K562 (cell line): ENCODE measurements at regions not wholly inside any gene's neighbourhood (a gene's known extent, or its start where the extent isn't known, plus 50 kb on each side); places are given as distances from the start of the nearest gene placed in this dataset.
"Not testable (repeated sequence)": the region's sequence is repeated elsewhere in the genome, so short reads cannot be mapped to it uniquely, and the experiment has no call there.

ENCODE experiments used
- ATAC-seq: fragments of 200-7000 bp; cut with Tn5 transposase; 3 replicates; pipeline ENCODE4 v1.9.1; 2020; ENCODE audit warnings: moderate library complexity
- BruUV-seq: library from RNA; stranded (reverse); fragments of 400-500 nt; replicated peaks from 2 replicates; lab custom pipeline; 2021; lab: Mats Ljungman, UMichigan
- CTCF ChIA-PET: fragments of 300-600 bp; formaldehyde crosslinking; extraction: SDS; loops from one replicate; lab custom pipeline; 2021; ENCODE audit warnings: low intra/inter-chr PET ratio; lab: Yijun Ruan, JAX
- POLR2A ChIA-PET: fragments of 300-600, 350-650 bp; sonication (Branson Sonifier 250); formaldehyde crosslinking; extraction: SDS; loops from one replicate; lab custom pipeline; 2021; ENCODE audit warnings: antibody characterized with exemption, inconsistent platforms; lab: Yijun Ruan, JAX
- DNase-seq, 4 experiments: peaks; one replicate each; pipeline versions ENCODE4 v3.0.0 to v3.0.0-alpha.2; 2011 to 2018; ENCODE audit warnings: low spot score in 3 of 4, mixed read lengths in 3 of 4; ENCODE audit errors: extremely low read depth in 1 of 4
- FAIRE-seq: peaks from 2 replicates; lab custom pipeline; 2011; peaks lifted over from hg19 to GRCh38; lab: Jason Lieb, UNC
- H2AFZ ChIP-seq: 2 replicates; pipeline ENCODE4 v1.6.0; 2011; ENCODE audit warnings: low read depth, low read length, control low read depth, inconsistent platforms
- H3K27ac ChIP-seq: fragments of 200-600 bp; 3 replicates; pipeline ENCODE4 v1.8.0; 2011; ENCODE audit warnings: low read depth, mild to moderate bottlenecking, control low read depth, inconsistent platforms, low read length, moderate library complexity, mixed read lengths; ENCODE audit errors: extremely low read depth
- H3K27me3 ChIP-seq, 2 experiments: fragments of 300-600 bp in 1 of 2; 2 replicates in 1 of 2; 3 replicates in 1 of 2; pipeline versions ENCODE4 v1.6.0 to v1.8.0; 2011; ENCODE audit warnings: inconsistent platforms in 2 of 2, low read length in 2 of 2, mild to moderate bottlenecking in 1 of 2, mixed read lengths in 1 of 2, moderate library complexity in 1 of 2; ENCODE audit not compliant: control insufficient read depth in 2 of 2, insufficient read depth in 2 of 2
- H3K36me3 ChIP-seq: fragments of 300-600 bp; 3 replicates; pipeline ENCODE4 v1.8.0; 2011; ENCODE audit warnings: mild to moderate bottlenecking, low read length, inconsistent platforms; ENCODE audit not compliant: control insufficient read depth, insufficient read depth
- H3K4me1 ChIP-seq, 2 experiments: fragments of 200-600 bp in 1 of 2; replicated peaks in 1 of 2; 2 replicates in 1 of 2; 3 replicates in 1 of 2; pipeline versions ENCODE4 v1.5.1 to v1.8.0; 2011; ENCODE audit warnings: inconsistent platforms in 2 of 2, low read length in 2 of 2, mild to moderate bottlenecking in 1 of 2, mixed read lengths in 1 of 2, moderate library complexity in 1 of 2; ENCODE audit not compliant: control insufficient read depth in 2 of 2, insufficient read depth in 2 of 2
- H3K4me2 ChIP-seq: 2 replicates; pipeline ENCODE4 v1.6.1; 2011; ENCODE audit warnings: low read length, control low read depth, inconsistent platforms, mixed read lengths; ENCODE audit not compliant: insufficient read depth
- H3K4me3 ChIP-seq: fragments of 200-600 bp; sonication (generic), shearing (Covaris generic); 2 replicates; pipeline ENCODE4 v1.5.1; 2016; ENCODE audit warnings: control low read depth, inconsistent platforms
- H3K79me2 ChIP-seq: fragments of 200-600 bp; 3 replicates; pipeline ENCODE4 v1.8.0; 2011; ENCODE audit warnings: low read length, inconsistent platforms; ENCODE audit not compliant: control insufficient read depth, insufficient read depth
- H3K9ac ChIP-seq, 2 experiments: 2 replicates each; pipeline versions ENCODE4 v1.6.0 to v1.6.1; 2011; ENCODE audit warnings: low read depth in 2 of 2, low read length in 2 of 2, control low read depth in 1 of 2, inconsistent platforms in 1 of 2, mild to moderate bottlenecking in 1 of 2, mixed read lengths in 1 of 2; ENCODE audit not compliant: insufficient read depth in 1 of 2
- H3K9me1 ChIP-seq: one replicate; pipeline ENCODE4 v1.6.0; 2011; ENCODE audit warnings: inconsistent platforms, mild to moderate bottlenecking, low read length, moderate library complexity; ENCODE audit not compliant: control insufficient read depth, insufficient read depth
- H3K9me3 ChIP-seq: replicated peaks from 2 replicates; pipeline ENCODE4 v1.5.1; 2011; ENCODE audit warnings: low read depth, low read length, inconsistent platforms; ENCODE audit not compliant: control insufficient read depth, insufficient read depth
- H4K20me1 ChIP-seq: replicated peaks from 2 replicates; pipeline ENCODE4 v1.6.1; 2011; ENCODE audit warnings: low read length, inconsistent platforms, mixed read lengths; ENCODE audit not compliant: control insufficient read depth, insufficient read depth
- WGBS: fragments of 100-300 bp; shearing (Covaris generic); methylation state at CpG from one replicate; pipeline ENCODE4 v1.1.6; 2016; ENCODE audit warnings: low coverage, mixed read lengths; ENCODE audit not compliant: insufficient coverage; ENCODE audit errors: missing lambda C conversion rate; 5-methylcytosine and 5-hydroxymethylcytosine counted together
- in situ Hi-C: fragments of 300-500 bp; cut with MboI; formaldehyde crosslinking; loops from 4 replicates; pipeline ENCODE4 v1.15.0; 2018; ENCODE audit warnings: inconsistent platforms, mixed read lengths
- intact Hi-C: fragments of 100-400 bp; cut with micrococcal nuclease; formaldehyde crosslinking; loops from 2 replicates; pipeline ENCODE4 v1.14.2; 2022
- TF ChIP-seq, protein P1 (sequence below), 2 experiments: fragments of 450-650 bp in 1 of 2; sonication (generic) in 1 of 2; formaldehyde crosslinking in 1 of 2; IDR thresholded peaks; 2 replicates each; pipeline versions ENCODE4 v1.7.1 to v1.9.0; 2016 to 2022; ENCODE audit warnings: inconsistent platforms in 1 of 2, mild to moderate bottlenecking in 1 of 2, missing genetic modification reagents in 1 of 2

DNA sequence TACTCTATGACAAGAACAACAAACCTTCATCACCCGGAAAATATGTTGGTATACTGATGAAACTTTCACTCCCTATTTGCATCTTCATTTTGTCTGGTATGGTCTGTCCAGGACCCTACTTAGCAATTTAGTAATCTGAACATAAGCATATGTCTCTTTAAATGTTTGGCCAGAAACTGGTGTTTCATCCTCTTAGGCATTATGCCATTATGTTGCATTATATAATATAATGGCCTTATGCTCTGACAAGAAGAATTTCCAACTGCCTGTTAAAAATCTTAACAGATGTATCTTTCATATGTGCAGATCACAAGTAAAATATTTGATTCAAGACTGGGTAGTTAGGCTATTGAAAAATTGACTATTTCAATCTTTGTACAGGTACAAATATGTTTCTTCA lies 610.6 kb upstream of the PRR20A start (continued):
- TF ChIP-seq, protein P1, sequence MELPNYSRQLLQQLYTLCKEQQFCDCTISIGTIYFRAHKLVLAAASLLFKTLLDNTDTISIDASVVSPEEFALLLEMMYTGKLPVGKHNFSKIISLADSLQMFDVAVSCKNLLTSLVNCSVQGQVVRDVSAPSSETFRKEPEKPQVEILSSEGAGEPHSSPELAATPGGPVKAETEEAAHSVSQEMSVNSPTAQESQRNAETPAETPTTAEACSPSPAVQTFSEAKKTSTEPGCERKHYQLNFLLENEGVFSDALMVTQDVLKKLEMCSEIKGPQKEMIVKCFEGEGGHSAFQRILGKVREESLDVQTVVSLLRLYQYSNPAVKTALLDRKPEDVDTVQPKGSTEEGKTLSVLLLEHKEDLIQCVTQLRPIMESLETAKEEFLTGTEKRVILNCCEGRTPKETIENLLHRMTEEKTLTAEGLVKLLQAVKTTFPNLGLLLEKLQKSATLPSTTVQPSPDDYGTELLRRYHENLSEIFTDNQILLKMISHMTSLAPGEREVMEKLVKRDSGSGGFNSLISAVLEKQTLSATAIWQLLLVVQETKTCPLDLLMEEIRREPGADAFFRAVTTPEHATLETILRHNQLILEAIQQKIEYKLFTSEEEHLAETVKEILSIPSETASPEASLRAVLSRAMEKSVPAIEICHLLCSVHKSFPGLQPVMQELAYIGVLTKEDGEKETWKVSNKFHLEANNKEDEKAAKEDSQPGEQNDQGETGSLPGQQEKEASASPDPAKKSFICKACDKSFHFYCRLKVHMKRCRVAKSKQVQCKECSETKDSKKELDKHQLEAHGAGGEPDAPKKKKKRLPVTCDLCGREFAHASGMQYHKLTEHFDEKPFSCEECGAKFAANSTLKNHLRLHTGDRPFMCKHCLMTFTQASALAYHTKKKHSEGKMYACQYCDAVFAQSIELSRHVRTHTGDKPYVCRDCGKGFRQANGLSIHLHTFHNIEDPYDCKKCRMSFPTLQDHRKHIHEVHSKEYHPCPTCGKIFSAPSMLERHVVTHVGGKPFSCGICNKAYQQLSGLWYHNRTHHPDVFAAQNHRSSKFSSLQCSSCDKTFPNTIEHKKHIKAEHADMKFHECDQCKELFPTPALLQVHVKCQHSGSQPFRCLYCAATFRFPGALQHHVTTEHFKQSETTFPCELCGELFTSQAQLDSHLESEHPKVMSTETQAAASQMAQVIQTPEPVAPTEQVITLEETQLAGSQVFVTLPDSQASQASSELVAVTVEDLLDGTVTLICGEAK (IDR thresholded peaks at IDR 0.05): no peak
- TF ChIP-seq, protein P1 (CRISPR knock-in tag; IDR thresholded peaks at IDR 0.05): no peak

DNA sequence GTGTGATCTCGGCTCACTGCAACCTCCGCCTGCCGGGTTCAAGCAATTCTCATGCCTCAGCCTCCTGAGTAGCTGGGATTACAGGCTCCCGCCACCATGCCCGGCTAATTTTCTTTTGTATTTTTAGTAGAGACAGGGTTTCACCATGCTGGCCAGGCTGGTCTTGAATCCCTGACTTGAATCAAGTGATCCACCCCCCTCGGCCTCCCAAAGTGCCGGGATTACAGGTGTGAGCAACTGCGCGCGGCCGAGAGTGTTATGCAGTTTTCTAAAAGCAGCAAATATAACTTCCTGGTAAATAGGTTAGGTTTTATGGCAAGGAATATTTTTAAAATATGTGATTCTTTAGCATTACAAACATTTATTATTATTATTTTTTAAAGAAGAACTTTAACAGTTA lies 592.8 kb upstream of the PRR20A start:
- CTCF ChIA-PET, ATAC-seq, H3K36me3 ChIP-seq, DNase-seq, H3K9me3 ChIP-seq, H3K4me1 ChIP-seq, intact Hi-C loops, H3K4me3 ChIP-seq, H3K9ac ChIP-seq, H3K9me1 ChIP-seq, BruUV-seq, H2AFZ ChIP-seq, POLR2A ChIA-PET, H3K79me2 ChIP-seq, in situ Hi-C loops, H3K27ac ChIP-seq, FAIRE-seq, H4K20me1 ChIP-seq, H3K4me2 ChIP-seq, H3K27me3 ChIP-seq: not testable (repeated sequence)
- WGBS: 0% methylated on average over 10 of the region's 11 CpGs
